ENCODE measurements at regions not wholly inside any gene's neighbourhood (a gene's known extent, or its start where the extent isn't known, plus 50 kb on each side); places are given as distances from the start of the nearest gene placed in this dataset.
"Not testable (repeated sequence)": the region's sequence is repeated elsewhere in the genome, so short reads cannot be mapped to it uniquely, and the experiment has no call there.

- no peak for DNase-seq
- H3K36me3 ChIP-seq = no peaks in the 10 kb centered on the region
- H3K9me3 ChIP-seq = no peaks in the 10 kb centered on the region
- H3K27ac ChIP-seq = no peak overlapping the region
- no peak overlapping the region for H3K4me3 ChIP-seq
- no peaks in the 10 kb centered on the region for H3K27me3 ChIP-seq
- TF ChIP-seq CTCF (IDR thresholded peaks at IDR 0.05) = no peak
- TF ChIP-seq POLR2A (IDR thresholded peaks at IDR 0.05) = no peak
- H3K4me1 ChIP-seq = no peaks in the 10 kb centered on the region
Measured at GRCh38 chr18:14976736-14977430, 228.9 kb downstream of the ANKRD30B start.

GRCh38 chr18:14978191-14978590 is 230.2 kb downstream of the ANKRD30B start:
- no peaks in the 10 kb centered on the region for H3K9me3 ChIP-seq
- H3K27me3 ChIP-seq = no peaks in the 10 kb centered on the region
- H3K27ac ChIP-seq = no peak overlapping the region
- H3K36me3 ChIP-seq = no peaks in the 10 kb centered on the region
- no peak overlapping the region for H3K4me3 ChIP-seq
- no peaks in the 10 kb centered on the region for H3K4me1 ChIP-seq
- DNase-seq = no peak
- TF ChIP-seq POLR2A (IDR thresholded peaks at IDR 0.05) (no peak), CTCF (IDR thresholded peaks at IDR 0.05) (no peak)

DNA sequence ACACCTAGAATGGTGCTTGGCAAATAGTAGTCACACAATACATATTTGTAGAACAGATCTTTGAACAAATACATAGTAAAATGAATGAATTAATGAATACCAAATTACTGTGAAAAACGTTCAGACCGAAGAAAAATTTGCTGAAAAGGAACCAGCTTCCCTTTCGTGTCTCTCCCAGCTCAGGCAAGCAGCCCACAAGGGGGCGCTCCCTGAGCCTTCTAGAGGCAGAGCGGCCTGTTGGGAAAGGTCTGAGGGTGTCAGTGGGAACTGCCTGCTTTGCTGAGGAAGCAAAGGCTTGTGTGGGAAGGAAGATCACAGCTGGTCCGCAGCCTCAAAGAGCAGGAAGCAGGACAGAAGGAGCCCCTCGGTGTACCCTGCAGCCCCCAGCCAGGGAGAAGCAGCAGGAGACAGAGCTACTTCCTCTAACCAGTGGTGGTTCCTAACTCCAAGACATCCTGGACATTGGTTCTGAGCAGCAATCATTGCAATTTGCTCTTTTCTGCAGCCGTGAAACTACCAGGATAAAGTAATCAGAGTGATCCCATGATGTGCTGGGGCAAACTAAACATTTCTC is 231.1 kb downstream of the ANKRD30B start:
- TF ChIP-seq POLR2A (IDR thresholded peaks at IDR 0.05) (no peak), CTCF (IDR thresholded peaks at IDR 0.05) (peak in 4 of 6 experiments; percentile 33 to 53 (median 48))
- Histone ChIP-seq H3K27ac (no peak overlapping the region), H3K9me3 (no peaks in the 10 kb centered on the region), H3K27me3 (no peaks in the 10 kb centered on the region), H3K4me3 (no peak overlapping the region), H3K36me3 (no peaks in the 10 kb centered on the region), H3K4me1 (no peaks in the 10 kb centered on the region)
- DNase-seq = peak in 1 of 3 donors; percentile 72

DNA sequence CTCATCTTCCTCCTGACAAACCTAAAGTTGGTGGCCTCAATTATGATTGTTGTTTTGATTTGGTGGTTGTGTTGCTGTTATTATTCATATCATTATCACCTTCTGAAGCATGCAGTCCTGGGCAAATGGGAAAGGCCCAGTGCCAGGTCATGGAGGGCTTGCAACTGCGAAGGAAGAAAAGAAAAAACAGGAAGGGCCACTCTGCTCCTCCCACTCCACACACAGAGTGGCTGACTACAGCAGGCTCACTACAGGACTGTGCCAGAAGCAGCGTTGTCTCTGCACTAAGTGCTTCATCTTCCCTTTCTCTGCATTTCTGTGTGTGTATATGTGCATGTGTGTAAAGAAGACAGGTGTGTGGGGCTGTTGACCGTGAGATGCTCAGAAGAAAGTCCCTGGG is 231.9 kb downstream of the ANKRD30B start:
- H3K27ac ChIP-seq = no peak overlapping the region
- TF ChIP-seq POLR2A (IDR thresholded peaks at IDR 0.05) (no peak), CTCF (IDR thresholded peaks at IDR 0.05) (no peak)
- no peak overlapping the region for H3K4me3 ChIP-seq
- no peak for DNase-seq
- H3K9me3 ChIP-seq = no peaks in the 10 kb centered on the region
- H3K27me3 ChIP-seq = no peaks in the 10 kb centered on the region
- no peaks in the 10 kb centered on the region for H3K4me1 ChIP-seq
- H3K36me3 ChIP-seq = no peaks in the 10 kb centered on the region

DNA sequence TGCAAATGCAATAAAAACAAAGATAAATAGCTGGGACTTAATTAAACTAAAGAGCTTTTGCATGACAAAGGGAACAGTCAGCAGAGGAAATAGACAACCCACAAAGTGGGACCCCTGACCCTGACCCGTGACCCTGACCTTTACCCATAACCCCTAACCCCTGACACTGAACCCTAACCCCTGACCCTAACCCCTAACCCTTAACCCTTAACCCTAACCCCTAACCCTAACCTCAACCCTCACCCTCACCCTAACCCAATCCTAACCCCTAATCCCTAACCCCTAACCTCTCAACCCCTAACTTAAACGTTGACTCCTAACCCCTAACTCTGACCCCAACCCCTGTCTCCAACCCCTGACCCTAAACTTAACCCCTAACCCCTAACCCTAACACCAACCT is 236.6 kb downstream of the ANKRD30B start:
- not testable (repeated sequence) for H3K27ac ChIP-seq, H3K9me3 ChIP-seq, DNase-seq, H3K27me3 ChIP-seq, H3K4me1 ChIP-seq, H3K36me3 ChIP-seq, H3K4me3 ChIP-seq

DNA sequence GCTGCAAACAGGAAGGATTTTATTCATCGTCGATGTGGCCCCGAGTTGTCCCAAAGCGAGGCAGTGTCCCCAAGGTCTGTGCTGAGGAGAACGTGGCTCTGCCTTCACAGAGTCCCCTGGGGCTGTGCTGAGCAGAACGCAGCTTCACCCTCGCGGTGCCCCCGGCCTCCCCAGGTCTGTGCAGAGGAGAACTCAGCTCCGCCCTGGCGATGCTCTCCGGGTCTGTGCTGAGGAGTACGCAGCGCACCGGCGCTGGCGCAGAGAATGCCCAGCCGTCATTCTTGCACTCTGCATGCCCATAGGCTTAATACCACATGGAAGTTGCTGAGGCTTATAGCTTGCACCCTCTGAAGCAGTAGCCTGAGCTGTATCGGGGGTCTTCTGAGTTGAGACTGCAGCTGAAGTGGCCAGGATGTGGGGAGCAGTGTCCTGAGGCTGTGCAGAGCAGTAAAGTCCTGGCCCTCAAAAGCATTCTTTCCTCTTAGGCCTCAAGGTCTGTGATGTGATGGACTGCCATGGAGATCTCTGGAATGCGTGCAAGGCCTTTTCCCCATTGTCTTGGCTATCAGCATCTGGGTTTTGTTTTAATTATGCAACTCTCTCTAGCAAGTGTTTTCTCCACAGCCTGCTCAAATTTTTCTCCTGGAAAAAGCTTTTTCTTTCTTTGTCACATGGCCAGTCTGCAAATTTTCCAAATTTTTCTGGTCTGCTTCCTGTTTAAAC is 237.5 kb downstream of the ANKRD30B start:
- not testable (repeated sequence) for H3K27ac ChIP-seq, DNase-seq, H3K4me3 ChIP-seq, H3K36me3 ChIP-seq, H3K4me1 ChIP-seq, H3K27me3 ChIP-seq, H3K9me3 ChIP-seq

GRCh38 chr18:14987377-14987776 is 239.4 kb downstream of the ANKRD30B start:
- H3K4me3 ChIP-seq, H3K4me1 ChIP-seq, H3K36me3 ChIP-seq, H3K27ac ChIP-seq, H3K27me3 ChIP-seq, H3K9me3 ChIP-seq, DNase-seq: not testable (repeated sequence)

DNA sequence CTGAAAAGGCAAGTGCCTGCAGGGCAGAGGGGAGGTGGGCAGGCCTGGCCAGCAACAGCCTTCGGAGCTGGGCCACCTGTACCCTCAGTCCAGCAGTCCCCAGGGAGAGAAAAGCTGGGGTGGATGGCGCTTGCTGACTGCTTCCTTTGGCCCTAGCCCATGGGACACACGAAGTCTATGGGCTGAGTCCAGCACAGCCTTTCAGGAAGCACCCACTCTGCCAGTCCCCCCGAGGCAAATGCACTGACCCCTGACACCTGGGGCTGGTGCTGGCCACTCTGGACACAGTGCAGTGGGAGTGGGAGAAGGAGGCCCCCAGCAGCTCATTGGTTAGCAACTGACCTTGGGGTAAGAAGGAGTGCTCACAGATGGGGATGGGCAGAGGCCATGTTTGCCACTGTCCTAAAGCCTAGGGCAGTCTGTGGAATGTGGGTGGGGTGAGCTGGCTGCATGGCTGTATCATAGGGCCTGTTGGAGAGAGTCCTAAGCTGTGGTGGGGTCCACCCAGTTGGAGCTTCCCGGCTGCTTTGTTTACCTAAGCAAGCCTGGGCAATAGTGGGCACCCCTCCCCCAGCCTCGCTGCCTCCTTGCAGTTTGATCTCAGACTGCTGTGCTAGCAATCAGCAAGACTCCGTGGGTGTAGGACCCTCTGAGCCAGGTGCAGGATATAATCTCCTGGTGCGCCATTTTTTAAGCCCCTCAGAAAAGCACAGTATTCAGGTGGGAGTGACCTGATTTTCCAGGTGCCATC is 240.2 kb downstream of the ANKRD30B start:
- H3K4me1 ChIP-seq, H3K27ac ChIP-seq, H3K4me3 ChIP-seq, H3K9me3 ChIP-seq, DNase-seq, H3K27me3 ChIP-seq, H3K36me3 ChIP-seq: not testable (repeated sequence)

DNA sequence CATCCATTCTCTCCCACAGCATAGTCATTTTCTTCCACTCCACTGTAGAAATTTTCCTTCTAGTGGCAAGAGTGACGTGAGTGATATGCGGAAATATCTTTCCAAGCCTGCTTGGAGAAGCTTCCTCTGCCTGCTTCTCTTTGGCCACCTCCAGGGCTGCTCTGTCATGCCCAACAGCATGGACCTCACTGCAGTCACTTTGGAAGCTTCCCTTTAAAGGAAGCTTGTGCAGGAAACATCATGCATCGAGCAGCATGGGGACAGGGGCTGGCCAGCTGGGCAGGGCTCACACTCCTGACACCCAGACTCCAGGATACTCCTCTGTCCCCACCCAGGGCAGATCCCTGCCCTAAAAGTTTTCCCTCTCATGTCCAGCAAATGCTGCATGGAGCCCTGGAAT is 241.6 kb downstream of the ANKRD30B start:
- not testable (repeated sequence) for H3K27ac ChIP-seq, H3K9me3 ChIP-seq, DNase-seq, H3K4me3 ChIP-seq, H3K27me3 ChIP-seq, H3K4me1 ChIP-seq, H3K36me3 ChIP-seq

All from Peyer's patch (tissue), 4 donors.